HCT116 (cell line): ENCODE measurements at regions not wholly inside any gene's neighbourhood (a gene's known extent, or its start where the extent isn't known, plus 50 kb on each side); places are given as distances from the start of the nearest gene placed in this dataset.

Experiments used
- ATAC-seq: fragments of 200-7000 bp; cut with Tn5 transposase; 2 replicates; pipeline ENCODE4 v1.9.1; 2020; ENCODE audit warnings: mild to moderate bottlenecking, moderate library complexity
- BruUV-seq: library from RNA; stranded (reverse); fragments of 400-500 nt; replicated peaks from 2 replicates; lab custom pipeline; 2021; lab: Mats Ljungman, UMichigan
- CTCF ChIA-PET: fragments of 300-600 bp; sonication (Branson Sonifier 250); formaldehyde crosslinking; loops from one replicate; lab custom pipeline; 2021; ENCODE audit warnings: antibody characterized with exemption; lab: Charles Lee
- POLR2A ChIA-PET: fragments of 300-600, 350-600 bp; sonication (Branson Sonifier 250); formaldehyde crosslinking; loops from one replicate; lab custom pipeline; 2021; ENCODE audit warnings: antibody characterized with exemption; lab: Charles Lee
- RAD21 ChIA-PET, 2 experiments: fragments of 300-600 bp; sonication (Branson Sonifier 250); formaldehyde crosslinking; loops; one replicate each; lab custom pipeline; 2023; ENCODE audit warnings: low total read pairs in 2 of 2; ENCODE audit not compliant: uncharacterized antibody in 2 of 2, unreplicated experiment in 2 of 2, low non-redundant PET in 1 of 2; lab: Charles Lee
- DNase-seq: peaks from one replicate; pipeline ENCODE4 v3.0.0-alpha.2; 2010; ENCODE audit warnings: low read depth, low spot score
- H2AFZ ChIP-seq: fragments of 200-600 bp; shearing (Covaris generic), sonication (generic); 2 replicates; pipeline ENCODE4 v1.6.1; 2017; ENCODE audit warnings: low read depth, mixed run types, mixed read lengths, antibody characterized with exemption, low read length; ENCODE audit not compliant: poor library complexity, severe bottlenecking
- H3K27ac ChIP-seq: 2 replicates; pipeline ENCODE4 v1.5.1; 2012; ENCODE audit warnings: low read depth, low read length
- H3K27me3 ChIP-seq: fragments of 200-600 bp; sonication (generic); 2 replicates; pipeline ENCODE4 v1.6.1; 2016; ENCODE audit warnings: mixed run types, low read length, mixed read lengths; ENCODE audit not compliant: insufficient read depth
- H3K36me3 ChIP-seq, 2 experiments: fragments of 200-500 bp in 1 of 2; fragments of 200-600 bp in 1 of 2; sonication (Bioruptor generic) in 1 of 2; sonication (generic) in 1 of 2; 2 replicates each; pipeline versions ENCODE4 v1.5.1 to v1.6.1; 2014 to 2016; ENCODE audit warnings: low read length in 2 of 2, inconsistent platforms in 1 of 2, mixed read lengths in 1 of 2, mixed run types in 1 of 2; ENCODE audit not compliant: insufficient read depth in 2 of 2, control insufficient read depth in 1 of 2
- H3K4me1 ChIP-seq, 2 experiments: fragments of 200-600 bp in 1 of 2; sonication (generic) in 1 of 2; 2 replicates each; pipeline versions ENCODE4 v1.5.1 to v1.6.1; 2012 to 2017; ENCODE audit warnings: low read length in 2 of 2, inconsistent platforms in 1 of 2, mild to moderate bottlenecking in 1 of 2, mixed read lengths in 1 of 2, mixed run types in 1 of 2, moderate library complexity in 1 of 2; ENCODE audit not compliant: insufficient read depth in 2 of 2, control insufficient read depth in 1 of 2
- H3K4me2 ChIP-seq: fragments of 200-600 bp; sonication (generic); 2 replicates; pipeline ENCODE4 v1.6.1; 2017; ENCODE audit warnings: mixed run types, low read length, mixed read lengths
- H3K4me3 ChIP-seq, 2 experiments: fragments of 200-600 bp in 1 of 2; sonication (generic) in 1 of 2; replicated peaks in 1 of 2; 2 replicates each; pipeline ENCODE4 v1.5.1; 2011 to 2016; ENCODE audit warnings: low read length in 2 of 2, control low read depth in 1 of 2, low read depth in 1 of 2, mild to moderate bottlenecking in 1 of 2, mixed read lengths in 1 of 2, mixed run types in 1 of 2
- H3K79me2 ChIP-seq: fragments of 200-600 bp; sonication (generic); 2 replicates; pipeline ENCODE4 v1.6.1; 2017; ENCODE audit warnings: mild to moderate bottlenecking, mixed run types, low read length, moderate library complexity, mixed read lengths; ENCODE audit not compliant: insufficient read depth
- H3K9ac ChIP-seq: fragments of 200-600 bp; sonication (generic); 2 replicates; pipeline ENCODE4 v1.6.1; 2016; ENCODE audit warnings: low read length, mixed read lengths
- H3K9me2 ChIP-seq: fragments of 200-600 bp; sonication (generic), shearing (Covaris generic); 2 replicates; pipeline ENCODE4 v1.6.1; 2017; ENCODE audit warnings: mixed run types, mild to moderate bottlenecking, moderate library complexity; ENCODE audit not compliant: insufficient read depth
- H3K9me3 ChIP-seq, 2 experiments: fragments of 200-500 bp in 1 of 2; fragments of 200-600 bp in 1 of 2; sonication (Bioruptor generic) in 1 of 2; sonication (generic) in 1 of 2; 2 replicates each; pipeline ENCODE4 v1.6.1; 2014 to 2017; ENCODE audit warnings: low read length in 2 of 2, mixed read lengths in 2 of 2, inconsistent platforms in 1 of 2, low read depth in 1 of 2, mild to moderate bottlenecking in 1 of 2, mixed run types in 1 of 2, moderate library complexity in 1 of 2; ENCODE audit not compliant: control insufficient read depth in 1 of 2, insufficient read depth in 1 of 2
- H4K20me1 ChIP-seq: fragments of 200-600 bp; sonication (generic), shearing (Covaris generic); 2 replicates; pipeline ENCODE4 v1.6.1; 2017; ENCODE audit warnings: mixed run types, mild to moderate bottlenecking, moderate library complexity; ENCODE audit not compliant: insufficient read depth
- EGR1 ChIP-seq: IDR thresholded peaks from 2 replicates; pipeline ENCODE4 v1.6.1; 2012; ENCODE audit warnings: low read depth
- ELF1 ChIP-seq: IDR thresholded peaks from 2 replicates; pipeline ENCODE4 v1.6.1; 2012; ENCODE audit warnings: low read depth, borderline replicate concordance
- EZH2phosphoT487 ChIP-seq: fragments of 200-600 bp; IDR thresholded peaks from 2 replicates; pipeline ENCODE4 v1.6.1; 2018; ENCODE audit warnings: antibody characterized with exemption, borderline replicate concordance
- FOSL1 ChIP-seq: IDR thresholded peaks from 2 replicates; pipeline ENCODE4 v1.6.1; 2012; ENCODE audit warnings: low read depth
- RAD21 ChIP-seq: IDR thresholded peaks from 2 replicates; pipeline ENCODE4 v1.6.1; 2012; ENCODE audit warnings: low read depth, mild to moderate bottlenecking
- ZNF274 ChIP-seq: fragments of 200-500 bp; sonication (Bioruptor generic); IDR thresholded peaks from 2 replicates; pipeline ENCODE4 v1.6.1; 2014; ENCODE audit warnings: mild to moderate bottlenecking, low read depth, low read length, inconsistent platforms
- intact Hi-C: fragments of 100-400 bp; cut with micrococcal nuclease; formaldehyde crosslinking; loops from 2 replicates; pipeline ENCODE4 v1.10.0; 2022
- TF ChIP-seq, protein P1 (sequence below): IDR thresholded peaks from 2 replicates; pipeline ENCODE4 v1.6.1; 2012; ENCODE audit warnings: low read depth
- TF ChIP-seq, protein P2 (sequence below), 3 experiments: fragments of 200-600 bp in 1 of 3; sonication (generic) in 1 of 3; IDR thresholded peaks in 2 of 3; conservative IDR thresholded peaks in 1 of 3; 2 replicates each; pipeline ENCODE4 v1.5.1; 2012 to 2017; ENCODE audit warnings: low read depth in 2 of 3, low read length in 2 of 3, antibody characterized with exemption in 1 of 3, borderline replicate concordance in 1 of 3, control low read depth in 1 of 3, mild to moderate bottlenecking in 1 of 3, mixed read lengths in 1 of 3, mixed run types in 1 of 3, moderate library complexity in 1 of 3; ENCODE audit not compliant: insufficient read depth in 1 of 3

DNA sequence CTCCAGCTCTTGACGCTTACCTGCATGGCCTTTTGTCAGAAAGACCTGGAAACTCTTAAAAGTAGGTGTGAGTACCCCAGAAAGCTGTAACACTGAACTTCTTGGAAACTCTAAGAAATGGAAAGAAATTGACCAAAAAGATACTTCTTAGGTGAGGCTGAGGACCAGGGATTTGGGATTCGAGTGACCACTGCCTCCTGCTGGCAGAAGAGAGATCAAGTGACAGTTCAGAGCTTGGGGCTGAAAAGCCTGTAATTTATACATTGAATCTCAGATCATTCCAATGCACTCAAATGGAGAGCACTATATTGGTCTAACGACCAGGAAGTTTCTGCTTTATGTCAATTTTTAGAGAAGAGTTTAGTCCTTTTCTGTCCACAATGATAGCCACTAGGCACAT lies 204.6 kb downstream of the PDGFRA start:
- DNase-seq, result peak; percentile 3
- ATAC-seq, result peak; percentile 63; the same call in 1 of the 2 replicates
- no peaks in the 10 kb centered on the region for H3K9me2 ChIP-seq
- no peaks in the 10 kb centered on the region for H3K36me3 ChIP-seq
- no peaks in the 10 kb centered on the region for H3K79me2 ChIP-seq
- no peaks in the 10 kb centered on the region for H3K4me1 ChIP-seq
- CTCF ChIA-PET, result interaction anchor here (0.8 to 1.5 kb wide), 5 partner anchors 9 to 110 kb away, joined by 3 to 7 read pairs (median 3); no protein-coding TSS in a partner anchor
- no peaks in the 10 kb centered on the region for H3K9me3 ChIP-seq
- H4K20me1 ChIP-seq, result no peaks in the 10 kb centered on the region
- H3K4me2 ChIP-seq, result no peak overlapping the region
- H3K27me3 ChIP-seq, result peaks cover 14% of the 10 kb centered on the region; the same call in 1 of the 2 replicates
- RAD21 ChIA-PET, result no interaction called here
- POLR2A ChIA-PET, result no interaction called here
- H3K4me3 ChIP-seq, result no peak overlapping the region
- TF ChIP-seq EGR1 (no peak), ZNF274 (no peak), EZH2phosphoT487 (no peak), ELF1 (no peak), RAD21 (peak; percentile 35), FOSL1 (no peak)
- TF ChIP-seq, protein P1, sequence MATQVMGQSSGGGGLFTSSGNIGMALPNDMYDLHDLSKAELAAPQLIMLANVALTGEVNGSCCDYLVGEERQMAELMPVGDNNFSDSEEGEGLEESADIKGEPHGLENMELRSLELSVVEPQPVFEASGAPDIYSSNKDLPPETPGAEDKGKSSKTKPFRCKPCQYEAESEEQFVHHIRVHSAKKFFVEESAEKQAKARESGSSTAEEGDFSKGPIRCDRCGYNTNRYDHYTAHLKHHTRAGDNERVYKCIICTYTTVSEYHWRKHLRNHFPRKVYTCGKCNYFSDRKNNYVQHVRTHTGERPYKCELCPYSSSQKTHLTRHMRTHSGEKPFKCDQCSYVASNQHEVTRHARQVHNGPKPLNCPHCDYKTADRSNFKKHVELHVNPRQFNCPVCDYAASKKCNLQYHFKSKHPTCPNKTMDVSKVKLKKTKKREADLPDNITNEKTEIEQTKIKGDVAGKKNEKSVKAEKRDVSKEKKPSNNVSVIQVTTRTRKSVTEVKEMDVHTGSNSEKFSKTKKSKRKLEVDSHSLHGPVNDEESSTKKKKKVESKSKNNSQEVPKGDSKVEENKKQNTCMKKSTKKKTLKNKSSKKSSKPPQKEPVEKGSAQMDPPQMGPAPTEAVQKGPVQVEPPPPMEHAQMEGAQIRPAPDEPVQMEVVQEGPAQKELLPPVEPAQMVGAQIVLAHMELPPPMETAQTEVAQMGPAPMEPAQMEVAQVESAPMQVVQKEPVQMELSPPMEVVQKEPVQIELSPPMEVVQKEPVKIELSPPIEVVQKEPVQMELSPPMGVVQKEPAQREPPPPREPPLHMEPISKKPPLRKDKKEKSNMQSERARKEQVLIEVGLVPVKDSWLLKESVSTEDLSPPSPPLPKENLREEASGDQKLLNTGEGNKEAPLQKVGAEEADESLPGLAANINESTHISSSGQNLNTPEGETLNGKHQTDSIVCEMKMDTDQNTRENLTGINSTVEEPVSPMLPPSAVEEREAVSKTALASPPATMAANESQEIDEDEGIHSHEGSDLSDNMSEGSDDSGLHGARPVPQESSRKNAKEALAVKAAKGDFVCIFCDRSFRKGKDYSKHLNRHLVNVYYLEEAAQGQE, result no peak
- TF ChIP-seq, protein P2, sequence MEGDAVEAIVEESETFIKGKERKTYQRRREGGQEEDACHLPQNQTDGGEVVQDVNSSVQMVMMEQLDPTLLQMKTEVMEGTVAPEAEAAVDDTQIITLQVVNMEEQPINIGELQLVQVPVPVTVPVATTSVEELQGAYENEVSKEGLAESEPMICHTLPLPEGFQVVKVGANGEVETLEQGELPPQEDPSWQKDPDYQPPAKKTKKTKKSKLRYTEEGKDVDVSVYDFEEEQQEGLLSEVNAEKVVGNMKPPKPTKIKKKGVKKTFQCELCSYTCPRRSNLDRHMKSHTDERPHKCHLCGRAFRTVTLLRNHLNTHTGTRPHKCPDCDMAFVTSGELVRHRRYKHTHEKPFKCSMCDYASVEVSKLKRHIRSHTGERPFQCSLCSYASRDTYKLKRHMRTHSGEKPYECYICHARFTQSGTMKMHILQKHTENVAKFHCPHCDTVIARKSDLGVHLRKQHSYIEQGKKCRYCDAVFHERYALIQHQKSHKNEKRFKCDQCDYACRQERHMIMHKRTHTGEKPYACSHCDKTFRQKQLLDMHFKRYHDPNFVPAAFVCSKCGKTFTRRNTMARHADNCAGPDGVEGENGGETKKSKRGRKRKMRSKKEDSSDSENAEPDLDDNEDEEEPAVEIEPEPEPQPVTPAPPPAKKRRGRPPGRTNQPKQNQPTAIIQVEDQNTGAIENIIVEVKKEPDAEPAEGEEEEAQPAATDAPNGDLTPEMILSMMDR (IDR thresholded peaks at IDR 0.05 in 2 of 3, conservative IDR thresholded peaks at IDR 0.05 in 1 of 3; ENCODE audit: borderline replicate concordance in 1 of 3, insufficient read depth in 1 of 3, low read depth in 2 of 3, low read length in 2 of 3), result peak in 2 of 3 experiments; percentile 62 to 68; a peak in 4 of 6 replicates
- H2AFZ ChIP-seq, result no peak overlapping the region
- BruUV-seq, result no TSS peak
- no peak overlapping the region for H3K27ac ChIP-seq
- H3K9ac ChIP-seq, result no peak overlapping the region
- intact Hi-C loops, result no loop called here
